WTC11 (cell line): ENCODE measurements at regions not wholly inside any gene's neighbourhood (a gene's known extent, or its start where the extent isn't known, plus 50 kb on each side); places are given as distances from the start of the nearest gene placed in this dataset.

Experiments used
- ATAC-seq: fragments of 200-7000 bp; cut with Tn5 transposase; 2 replicates; pipeline ENCODE4 v1.10.0; 2021; ENCODE audit warnings: mild to moderate bottlenecking, moderate library complexity
- CTCF ChIA-PET: fragments of 300-600 bp; sonication (Branson Sonifier 250); formaldehyde crosslinking; loops from one replicate; lab custom pipeline; 2021; ENCODE audit warnings: antibody characterized with exemption; lab: Charles Lee
- POLR2A ChIA-PET: fragments of 350-600 bp; sonication (Branson Sonifier 250); formaldehyde crosslinking; loops from one replicate; lab custom pipeline; 2021; ENCODE audit warnings: antibody characterized with exemption; lab: Charles Lee
- DNase-seq: peaks from one replicate; pipeline ENCODE4 v3.0.0; 2021; ENCODE audit warnings: low spot score
- H3K27ac Mint-ChIP-seq: 2 replicates; pipeline ENCODE4 v1.8.0; 2021; ENCODE audit warnings: mixed read lengths
- H3K27me3 Mint-ChIP-seq: 2 replicates; pipeline ENCODE4 v1.8.0; 2021; ENCODE audit warnings: low read depth, mild to moderate bottlenecking, moderate library complexity, mixed read lengths
- H3K36me3 Mint-ChIP-seq: 2 replicates; pipeline ENCODE4 v1.8.0; 2021; ENCODE audit warnings: mixed read lengths
- H3K4me1 Mint-ChIP-seq: 2 replicates; pipeline ENCODE4 v1.8.0; 2022; ENCODE audit warnings: mixed read lengths
- H3K4me3 Mint-ChIP-seq: 2 replicates; pipeline ENCODE4 v1.8.0; 2021; ENCODE audit warnings: mild to moderate bottlenecking, moderate library complexity, mixed read lengths
- H3K9me3 Mint-ChIP-seq: 2 replicates; pipeline ENCODE4 v1.8.0; 2021; ENCODE audit warnings: mixed read lengths
- AFF4 ChIP-seq: sonication (generic); formaldehyde crosslinking; IDR thresholded peaks from 2 replicates; pipeline ENCODE4 v1.8.1; 2023; ENCODE audit warnings: mild to moderate bottlenecking, missing genetic modification reagents, borderline replicate concordance
- CBFB ChIP-seq: sonication (generic); formaldehyde crosslinking; IDR thresholded peaks from 2 replicates; pipeline ENCODE4 v1.8.1; 2022; ENCODE audit warnings: mild to moderate bottlenecking, low read depth, missing genetic modification reagents
- CDX4 ChIP-seq: fragments of 250-450 bp; sonication (Bioruptor Pico); IDR thresholded peaks from 2 replicates; pipeline ENCODE4 v1.9.0; 2021; ENCODE audit warnings: moderate library complexity, mild to moderate bottlenecking, inconsistent platforms, borderline replicate concordance
- FOXP4 ChIP-seq: sonication (generic); formaldehyde crosslinking; IDR thresholded peaks from 2 replicates; pipeline ENCODE4 v1.8.0; 2022; ENCODE audit warnings: mild to moderate bottlenecking, missing genetic modification reagents
- KAT7 ChIP-seq: sonication (generic); formaldehyde crosslinking; IDR thresholded peaks from 2 replicates; pipeline ENCODE4 v1.8.1; 2023; ENCODE audit warnings: missing genetic modification reagents, mild to moderate bottlenecking, borderline replicate concordance
- MYBL2 ChIP-seq: sonication (generic); formaldehyde crosslinking; IDR thresholded peaks from 2 replicates; pipeline ENCODE4 v1.8.1; 2023; ENCODE audit warnings: mild to moderate bottlenecking, moderate library complexity, missing genetic modification reagents
- NR2C2 ChIP-seq: sonication (generic); formaldehyde crosslinking; IDR thresholded peaks from 2 replicates; pipeline ENCODE4 v1.8.0; 2022; ENCODE audit warnings: mild to moderate bottlenecking, missing genetic modification reagents
- OVOL2 ChIP-seq: fragments of 250-450 bp; sonication (Bioruptor Pico); IDR thresholded peaks from 2 replicates; pipeline ENCODE4 v1.9.0; 2021; ENCODE audit warnings: mild to moderate bottlenecking, borderline replicate concordance
- SMAD4 ChIP-seq: sonication (generic); formaldehyde crosslinking; IDR thresholded peaks from 2 replicates; pipeline ENCODE4 v1.8.0; 2022; ENCODE audit warnings: mild to moderate bottlenecking, missing genetic modification reagents
- SOX15 ChIP-seq: fragments of 250-450 bp; sonication (Bioruptor Pico); IDR thresholded peaks from 2 replicates; pipeline ENCODE4 v1.9.0; 2021; ENCODE audit warnings: mild to moderate bottlenecking
- ZMAT4 ChIP-seq: fragments of 250-450 bp; sonication (Bioruptor Pico); IDR thresholded peaks from 2 replicates; pipeline ENCODE4 v1.9.0; 2021; ENCODE audit warnings: mild to moderate bottlenecking
- ZNF281 ChIP-seq: sonication (generic); formaldehyde crosslinking; IDR thresholded peaks from 2 replicates; pipeline ENCODE4 v1.8.0; 2023; ENCODE audit warnings: mild to moderate bottlenecking, missing genetic modification reagents
- ZNF512 ChIP-seq: sonication (generic); formaldehyde crosslinking; IDR thresholded peaks from 2 replicates; pipeline ENCODE4 v1.8.1; 2022; ENCODE audit warnings: missing genetic modification reagents, borderline replicate concordance
- ZNF671 ChIP-seq: fragments of 250-450 bp; sonication (Bioruptor Pico); IDR thresholded peaks from 2 replicates; pipeline ENCODE4 v1.8.0; 2021; ENCODE audit warnings: mild to moderate bottlenecking

- TF ChIP-seq ZNF512 (CRISPR knock-in tag) (no peak), CBFB (no peak), ZMAT4 (no peak), OVOL2 (CRISPR knock-in tag) (no peak), CDX4 (CRISPR knock-in tag) (no peak), NR2C2 (CRISPR knock-in tag) (no peak), SOX15 (CRISPR knock-in tag) (no peak), KAT7 (CRISPR knock-in tag) (no peak), SMAD4 (CRISPR knock-in tag) (no peak), AFF4 (no peak), MYBL2 (CRISPR knock-in tag) (no peak), ZNF671 (no peak)
- TF ChIP-seq, all 79 proteins: peak for 0
Observed at GRCh38 chr5:23639326-23639725, 131.9 kb downstream of the PRDM9 start (continued).

GRCh38 chr5:23648656-23649055 is 141.2 kb downstream of the PRDM9 start:
- ChIA-PET CTCF (no interaction called here), POLR2A (no interaction called here)
- H3K4me1 Mint-ChIP-seq, result no peaks in the 10 kb centered on the region
- TF ChIP-seq ZNF281 (no peak), MYBL2 (CRISPR knock-in tag) (no peak), FOXP4 (no peak)
- TF ChIP-seq, all 79 proteins: peak for 0
- no peak overlapping the region for H3K4me3 Mint-ChIP-seq
- DNase-seq, result no peak
- no peak overlapping the region for H3K27ac Mint-ChIP-seq
- ATAC-seq, result no peak
- peaks cover 15% of the 10 kb centered on the region for H3K36me3 Mint-ChIP-seq
- peaks cover 38% of the 10 kb centered on the region for H3K9me3 Mint-ChIP-seq
- H3K27me3 Mint-ChIP-seq, result no peaks in the 10 kb centered on the region
